Upper lobe of left lung (tissue), 6 donors: ENCODE measurements at regions not wholly inside any gene's neighbourhood (a gene's known extent, or its start where the extent isn't known, plus 50 kb on each side); places are given as distances from the start of the nearest gene placed in this dataset.

Experiments used
- ATAC-seq, 2 donors: fragments of 200-7000 bp; cut with Tn5 transposase; one replicate each; pipeline ENCODE4 v1.9.1; 2022; ENCODE audit warnings: mild to moderate bottlenecking in 2 of 2, moderate library complexity in 2 of 2; ENCODE audit not compliant: low FRiP score in 2 of 2
- DNase-seq, 2 donors: peaks; one replicate each; pipeline ENCODE4 v3.0.0-alpha.2; 2019 to 2020
- H3K27ac ChIP-seq, 4 donors: fragments of 200-600 bp; sonication (generic); one replicate each; pipeline ENCODE4 v1.5.1; 2016 to 2019
- H3K27me3 ChIP-seq, 4 donors: fragments of 200-600 bp; sonication (generic); one replicate each; pipeline ENCODE4 v1.5.1; 2017 to 2019
- H3K36me3 ChIP-seq, 4 donors: fragments of 200-600 bp; sonication (generic); one replicate each; pipeline ENCODE4 v1.5.1; 2016 to 2019
- H3K4me1 ChIP-seq, 4 donors: fragments of 200-600 bp; sonication (generic); one replicate each; pipeline ENCODE4 v1.5.1; 2018 to 2019
- H3K4me3 ChIP-seq, 4 donors: fragments of 200-600 bp; sonication (generic); one replicate each; pipeline ENCODE4 v1.5.1; 2017 to 2019; ENCODE audit warnings: mild to moderate bottlenecking in 2 of 4, moderate library complexity in 1 of 4
- H3K9me3 ChIP-seq, 4 donors: fragments of 200-600 bp; sonication (generic); one replicate each; pipeline ENCODE4 v1.5.1; 2018 to 2019
- CTCF ChIP-seq, 6 experiments: fragments of 450-650 bp in 4 of 6; fragments of 200-600 bp in 2 of 6; sonication (generic) in 2 of 6; IDR thresholded peaks; one replicate each; pipeline ENCODE4 v1.5.1; 2016 to 2019; ENCODE audit warnings: antibody characterized with exemption in 6 of 6
- EP300 ChIP-seq, 4 donors: sonication (generic); formaldehyde crosslinking; IDR thresholded peaks; one replicate each; pipeline ENCODE4 v1.5.1; 2017; ENCODE audit warnings: antibody characterized with exemption in 4 of 4, control low read depth in 2 of 4
- POLR2A ChIP-seq, 4 donors: fragments of 450-650 bp; IDR thresholded peaks; one replicate each; pipeline ENCODE4 v1.5.1; 2016 to 2017; ENCODE audit warnings: antibody characterized with exemption in 4 of 4, mild to moderate bottlenecking in 2 of 4
- POLR2AphosphoS5 ChIP-seq, 2 donors: sonication (generic); formaldehyde crosslinking; IDR thresholded peaks; one replicate each; pipeline ENCODE4 v1.5.1; 2017; ENCODE audit warnings: antibody characterized with exemption in 2 of 2
- WGBS, 2 donors: methylation state at CpG; one replicate each; pipeline ENCODE4 v1.1.5; 2017 to 2018; 5-methylcytosine and 5-hydroxymethylcytosine counted together
- donor health status: DM: no; HTN: no; CAD: no; lungs with moderate emphysema.
- donor health status: DM: no; HTN: yes; CAD: no; lungs with severe emphysema.

DNA sequence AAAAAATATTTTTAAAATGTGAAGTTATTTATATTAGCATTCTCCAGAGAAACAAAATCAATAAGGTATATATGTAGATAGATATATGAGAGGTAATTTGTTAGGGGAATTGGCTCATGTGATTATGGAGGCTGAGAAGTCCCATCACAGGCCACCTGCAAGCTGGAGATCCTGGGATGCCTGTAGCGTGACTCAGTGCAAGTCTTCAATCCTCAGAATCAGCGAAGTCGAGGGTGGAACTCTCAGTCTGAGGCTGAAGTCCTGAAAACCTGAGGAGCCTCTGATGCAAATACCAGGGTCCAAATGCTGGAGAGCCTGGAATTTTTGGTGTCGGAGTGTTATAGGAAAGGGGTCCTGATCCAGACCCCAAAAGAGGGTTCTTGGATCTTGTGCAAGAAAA lies 658.5 kb downstream of the USP25 start:
- no peak for ATAC-seq
- Histone ChIP-seq H3K36me3 (no peaks in the 10 kb centered on the region), H3K9me3 (no peaks in the 10 kb centered on the region), H3K4me1 (no peaks in the 10 kb centered on the region), H3K27ac (no peak overlapping the region), H3K4me3 (no peak overlapping the region), H3K27me3 (no peaks in the 10 kb centered on the region)
- no peak for DNase-seq
- TF ChIP-seq CTCF (IDR thresholded peaks at IDR 0.05), result no peak
- TF ChIP-seq POLR2AphosphoS5 (IDR thresholded peaks at IDR 0.05), result no peak
- no peak for TF ChIP-seq POLR2A (IDR thresholded peaks at IDR 0.05)
- TF ChIP-seq EP300 (IDR thresholded peaks at IDR 0.05), result no peak
- WGBS, 2 donors, result 94 to 97% methylated on average over 4 of the region's 4 CpGs

GRCh38 chr21:16388911-16389560 lies 659.3 kb downstream of the USP25 start:
- DNase-seq, result no peak
- H3K27me3 ChIP-seq, result no peaks in the 10 kb centered on the region
- H3K4me1 ChIP-seq, result no peaks in the 10 kb centered on the region
- no peaks in the 10 kb centered on the region for H3K36me3 ChIP-seq
- 82 to 83% methylated on average over 2 of the region's 2 CpGs for WGBS, 2 donors
- H3K4me3 ChIP-seq, result no peak overlapping the region
- no peaks in the 10 kb centered on the region for H3K9me3 ChIP-seq
- no peak for TF ChIP-seq CTCF (IDR thresholded peaks at IDR 0.05)
- no peak for TF ChIP-seq POLR2A (IDR thresholded peaks at IDR 0.05)
- no peak for TF ChIP-seq EP300 (IDR thresholded peaks at IDR 0.05)
- no peak for TF ChIP-seq POLR2AphosphoS5 (IDR thresholded peaks at IDR 0.05)
- no peak for ATAC-seq
- H3K27ac ChIP-seq, result no peak overlapping the region

- DNase-seq (no peak), ATAC-seq (no peak)
- WGBS, 2 donors, result 89 to 94% methylated on average over 2 of the region's 2 CpGs
- H3K4me1 ChIP-seq, result no peaks in the 10 kb centered on the region
- no peak overlapping the region for H3K4me3 ChIP-seq
- H3K27ac ChIP-seq, result no peak overlapping the region
- no peaks in the 10 kb centered on the region for H3K36me3 ChIP-seq
- TF ChIP-seq CTCF (IDR thresholded peaks at IDR 0.05), result no peak
- no peak for TF ChIP-seq POLR2AphosphoS5 (IDR thresholded peaks at IDR 0.05)
- TF ChIP-seq EP300 (IDR thresholded peaks at IDR 0.05), result no peak
- TF ChIP-seq POLR2A (IDR thresholded peaks at IDR 0.05), result no peak
- no peaks in the 10 kb centered on the region for H3K27me3 ChIP-seq
- H3K9me3 ChIP-seq, result no peaks in the 10 kb centered on the region
Measured at GRCh38 chr21:16389643-16390042, 659.9 kb downstream of the USP25 start.

DNA sequence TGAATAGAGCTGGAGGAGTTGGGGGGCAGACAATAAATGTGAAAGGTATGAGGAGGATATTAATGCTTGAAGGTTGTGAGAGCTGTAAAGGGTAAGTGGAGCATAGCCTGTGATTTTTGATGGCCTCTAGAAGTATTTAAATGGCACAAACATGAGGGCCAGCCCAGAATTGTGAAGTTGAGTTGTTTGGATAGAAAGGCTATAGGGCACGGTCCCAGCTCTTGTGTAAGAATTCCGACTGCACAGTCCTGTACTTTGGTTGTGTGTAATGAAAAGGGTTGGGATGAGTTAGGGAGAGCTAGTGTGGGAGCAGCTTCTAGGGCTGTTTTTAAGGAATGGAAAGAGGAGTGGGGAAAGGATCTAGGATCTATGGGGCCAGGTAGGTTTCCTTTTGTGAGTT lies 665.5 kb downstream of the USP25 start:
- no peak for ATAC-seq
- TF ChIP-seq POLR2A (IDR thresholded peaks at IDR 0.05) (no peak), POLR2AphosphoS5 (IDR thresholded peaks at IDR 0.05) (no peak), CTCF (IDR thresholded peaks at IDR 0.05) (no peak), EP300 (IDR thresholded peaks at IDR 0.05) (no peak)
- DNase-seq, result no peak
- Histone ChIP-seq H3K36me3 (no peaks in the 10 kb centered on the region), H3K27me3 (no peaks in the 10 kb centered on the region), H3K4me3 (no peak overlapping the region), H3K4me1 (no peaks in the 10 kb centered on the region), H3K27ac (no peak overlapping the region), H3K9me3 (no peaks in the 10 kb centered on the region)
- WGBS, 2 donors, result 71 to 80% methylated on average over 2 of the region's 2 CpGs

GRCh38 chr21:16402752-16403151 lies 673.0 kb downstream of the USP25 start:
- TF ChIP-seq EP300 (IDR thresholded peaks at IDR 0.05), result no peak
- TF ChIP-seq POLR2A (IDR thresholded peaks at IDR 0.05), result no peak
- no peak for TF ChIP-seq POLR2AphosphoS5 (IDR thresholded peaks at IDR 0.05)
- no peak for TF ChIP-seq CTCF (IDR thresholded peaks at IDR 0.05)

More at GRCh38 chr21:16402752-16403151, 673.0 kb downstream of the USP25 start:
- H3K4me1 ChIP-seq, result no peaks in the 10 kb centered on the region
- no peaks in the 10 kb centered on the region for H3K27me3 ChIP-seq
- peaks cover 0 to 2% (median 0%) of the 10 kb centered on the region in 4 donors for H3K9me3 ChIP-seq
- ATAC-seq, result no peak
- no peak for DNase-seq
- H3K4me3 ChIP-seq, result no peak overlapping the region
- H3K27ac ChIP-seq, result no peak overlapping the region
- H3K36me3 ChIP-seq, result no peaks in the 10 kb centered on the region
